NCI-H82 (cell line): ENCODE measurements at regions not wholly inside any gene's neighbourhood (a gene's known extent, or its start where the extent isn't known, plus 50 kb on each side); places are given as distances from the start of the nearest gene placed in this dataset.
"Not testable (repeated sequence)": the region's sequence is repeated elsewhere in the genome, so short reads cannot be mapped to it uniquely, and the experiment has no call there.

Source experiments
- DNase-seq: peaks from one replicate; lab custom pipeline; 2025; lab: John Stamatoyannopoulos, UW

DNA sequence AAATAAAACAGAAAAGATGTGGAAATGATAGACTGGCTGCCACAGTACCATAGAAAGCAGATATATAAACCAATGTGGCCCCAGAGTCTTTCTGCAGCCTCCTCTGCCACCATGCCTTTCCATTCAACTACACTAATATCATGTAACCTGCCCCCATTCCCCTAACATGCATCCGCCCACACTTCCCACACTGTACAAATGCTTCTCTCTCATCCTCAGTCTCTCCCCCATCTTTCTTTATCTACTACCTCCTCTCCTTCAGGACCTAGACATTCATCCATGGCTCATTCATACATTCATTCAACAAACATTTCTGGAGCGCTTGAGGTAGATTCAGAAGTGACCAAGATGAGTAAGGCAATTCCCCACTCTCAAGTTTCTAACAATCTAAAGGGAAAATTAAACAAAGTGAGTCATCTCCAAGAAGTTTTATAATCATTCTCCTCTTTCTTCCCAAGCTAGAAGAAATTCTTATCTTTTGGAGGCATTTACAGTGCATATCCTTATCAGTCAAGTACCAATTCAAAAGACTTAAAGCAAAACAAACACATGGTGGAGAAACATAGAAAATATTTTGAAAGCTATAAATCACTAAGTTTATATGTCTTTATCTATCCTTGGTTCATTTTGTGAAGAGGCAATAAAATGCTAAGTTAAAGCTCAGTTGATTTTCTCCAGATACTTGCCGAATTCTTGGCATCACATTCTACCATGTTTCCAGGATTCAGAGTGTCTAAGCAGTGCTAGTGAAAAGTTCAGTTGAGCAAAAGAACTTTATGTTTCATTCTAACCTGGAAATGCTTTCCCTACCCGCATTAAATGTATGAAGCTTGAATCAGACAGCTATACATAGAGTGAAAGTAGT lies 70.5 kb upstream of the FRMD6 start:
- no peak for DNase-seq

DNA sequence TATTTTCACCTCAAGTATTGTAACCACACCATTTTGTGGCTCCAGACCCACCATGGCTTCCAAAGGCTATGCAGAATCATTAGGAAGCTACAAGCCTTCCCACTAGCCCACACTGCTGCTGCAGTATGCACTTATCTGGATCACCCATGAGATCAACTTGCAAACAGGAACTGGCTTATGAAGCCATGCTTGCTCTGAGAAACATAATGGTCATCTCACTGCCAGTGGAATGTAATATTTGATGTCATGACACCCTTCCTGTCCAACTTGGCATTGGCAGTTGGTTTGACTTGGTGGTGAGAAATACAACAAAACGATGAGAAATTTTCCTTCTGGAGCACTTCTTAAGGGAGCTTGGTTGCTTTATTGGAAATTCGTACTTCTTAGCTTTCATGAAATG lies 69.3 kb upstream of the FRMD6 start:
- no peak for DNase-seq

DNA sequence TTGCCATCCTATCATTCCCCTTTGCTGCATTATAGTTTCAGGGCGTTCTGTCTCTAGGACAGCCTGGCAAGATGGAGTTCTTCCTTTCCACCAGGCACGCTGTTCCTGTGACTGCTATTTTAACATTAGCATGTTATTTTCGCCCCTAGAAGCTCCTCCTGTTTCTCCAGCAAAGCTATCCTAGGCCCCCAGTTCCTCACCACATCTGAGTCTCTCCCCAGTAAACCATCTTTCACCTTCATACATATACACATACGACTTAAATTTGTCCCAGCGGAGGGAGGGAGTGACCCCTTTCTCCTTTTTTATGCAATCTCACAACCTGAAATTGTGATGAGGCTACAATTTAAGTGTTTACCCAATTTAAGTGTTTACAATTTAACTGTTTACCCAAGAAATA lies 66.7 kb upstream of the FRMD6 start:
- no peak for DNase-seq

DNA sequence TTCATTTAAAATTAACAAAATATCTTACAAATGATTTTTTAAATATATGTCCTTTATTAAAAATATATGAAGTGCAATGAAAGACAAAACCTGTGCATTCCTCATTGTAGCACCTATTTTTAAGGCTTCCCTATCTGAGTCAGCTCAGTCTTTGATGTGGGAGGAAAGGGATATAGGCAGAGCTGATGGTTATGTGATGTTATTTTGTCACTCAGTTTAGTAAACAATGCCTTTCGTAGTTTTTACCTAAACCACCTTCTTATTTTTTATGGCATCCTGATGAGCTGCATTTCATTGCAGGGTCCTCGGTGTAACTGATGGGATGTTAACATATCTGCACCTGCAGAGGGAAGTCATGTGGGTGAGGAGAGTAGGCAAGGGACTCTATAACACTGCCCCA lies 58.9 kb upstream of the FRMD6 start:
- DNase-seq, result no peak

DNA sequence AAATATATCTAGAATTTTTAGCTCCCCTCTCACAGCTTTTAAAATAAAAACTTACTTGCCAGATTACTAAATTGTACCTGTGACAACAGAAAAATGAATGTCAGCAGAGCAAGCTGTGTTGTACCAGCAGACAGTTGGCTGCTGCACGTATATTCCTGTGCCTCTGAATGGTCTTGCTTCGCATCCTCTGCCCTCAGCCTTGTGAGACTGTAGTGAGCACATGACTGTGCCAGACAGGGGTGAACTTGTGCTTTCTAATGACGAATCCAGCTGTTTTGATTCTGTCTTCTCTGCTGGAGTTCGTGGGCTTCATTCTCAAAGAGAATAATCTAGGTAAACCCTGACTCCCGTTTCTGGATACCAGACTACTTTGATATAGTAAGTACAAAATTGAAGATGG lies 58.3 kb upstream of the FRMD6 start:
- no peak for DNase-seq

DNA sequence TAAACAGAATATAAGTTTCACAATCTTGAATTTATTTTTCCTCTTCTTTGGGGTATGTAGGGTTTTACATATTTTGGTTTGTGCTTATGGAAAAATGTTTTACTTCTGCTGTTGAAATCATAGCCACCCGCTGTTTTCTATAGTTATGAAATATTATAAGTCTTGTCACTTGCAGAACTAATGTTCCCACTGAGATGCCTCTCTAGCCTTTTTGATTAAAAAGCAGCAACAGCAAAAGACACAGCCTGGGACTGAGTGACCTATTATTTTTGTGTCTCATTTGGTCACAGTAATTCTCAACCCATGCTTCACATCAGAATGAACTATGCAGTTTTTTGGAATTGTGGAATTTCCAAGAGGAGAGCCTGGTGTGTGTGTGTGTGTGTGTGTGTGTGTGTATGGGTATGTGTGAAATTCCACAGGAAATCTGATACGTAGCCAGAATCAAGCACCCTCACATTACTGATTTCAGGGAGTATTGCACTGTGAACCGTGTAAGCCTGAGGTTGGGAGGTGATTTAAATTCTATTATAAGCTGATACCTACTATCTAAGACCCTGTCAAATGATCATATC lies 55.7 kb upstream of the FRMD6 start:
- no peak for DNase-seq

DNA sequence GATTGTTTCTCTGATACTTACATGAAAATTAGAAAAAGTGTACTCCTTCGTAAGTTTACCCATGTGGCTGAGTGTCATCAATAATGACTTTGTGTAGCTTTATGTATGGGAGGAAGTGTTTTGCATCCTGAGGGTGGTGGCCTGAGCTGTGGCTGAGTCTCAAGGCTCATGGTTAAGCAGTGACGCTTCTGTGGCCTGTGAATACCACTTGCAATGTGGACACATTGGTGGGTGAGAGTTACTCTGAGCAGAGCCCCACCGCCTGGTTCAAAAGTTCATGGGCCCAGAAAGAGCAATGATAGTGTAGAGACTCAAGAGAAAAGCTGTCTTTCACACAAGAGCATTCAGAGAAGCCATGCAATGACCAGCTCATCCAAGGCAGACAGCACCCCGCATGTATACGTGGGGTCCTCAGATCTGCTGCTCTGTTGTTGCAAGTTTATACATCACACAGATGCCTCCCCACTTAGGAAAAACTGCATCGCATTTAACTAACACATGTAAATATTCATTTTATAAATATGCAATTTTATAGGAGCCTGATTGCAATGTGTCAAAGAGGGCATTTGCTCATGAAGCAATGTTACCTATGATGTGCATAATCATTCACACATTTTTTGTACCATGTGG lies 55.1 kb upstream of the FRMD6 start:
- no peak for DNase-seq

DNA sequence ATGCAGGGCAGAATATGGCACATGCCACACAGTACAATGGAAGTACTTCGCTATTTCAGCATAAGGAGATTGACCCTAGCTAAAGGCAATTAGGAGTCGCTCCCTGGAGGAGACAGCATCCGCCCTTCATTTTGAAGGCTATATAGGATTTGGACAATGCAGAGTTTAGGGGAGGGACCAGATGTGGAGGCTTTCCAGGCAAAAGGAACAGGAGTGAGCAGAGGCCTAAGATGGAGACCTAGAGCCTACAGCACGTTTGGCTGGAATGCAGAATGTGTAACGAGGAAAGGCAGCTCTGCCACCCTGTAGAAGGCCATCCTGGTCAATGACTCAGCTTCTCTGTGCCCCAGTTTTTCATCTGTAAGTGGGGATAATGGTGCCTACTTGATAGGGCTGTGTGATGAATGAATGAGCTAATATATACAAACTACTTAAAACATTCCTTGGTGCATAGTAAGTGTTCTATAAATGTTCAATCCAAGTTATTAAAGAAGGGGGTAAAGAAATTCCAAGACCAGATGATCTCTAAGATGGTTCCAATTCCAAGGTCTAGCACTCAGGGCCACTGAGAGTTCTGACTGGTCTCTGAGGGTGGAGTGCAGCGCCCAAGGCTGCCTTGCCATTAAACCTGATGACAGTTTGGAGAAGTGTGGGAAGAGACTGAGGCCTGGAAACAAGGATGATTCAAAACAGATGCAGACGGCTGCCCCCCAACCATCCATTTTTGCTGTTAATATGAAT lies 54.3 kb upstream of the FRMD6 start:
- no peak for DNase-seq

DNA sequence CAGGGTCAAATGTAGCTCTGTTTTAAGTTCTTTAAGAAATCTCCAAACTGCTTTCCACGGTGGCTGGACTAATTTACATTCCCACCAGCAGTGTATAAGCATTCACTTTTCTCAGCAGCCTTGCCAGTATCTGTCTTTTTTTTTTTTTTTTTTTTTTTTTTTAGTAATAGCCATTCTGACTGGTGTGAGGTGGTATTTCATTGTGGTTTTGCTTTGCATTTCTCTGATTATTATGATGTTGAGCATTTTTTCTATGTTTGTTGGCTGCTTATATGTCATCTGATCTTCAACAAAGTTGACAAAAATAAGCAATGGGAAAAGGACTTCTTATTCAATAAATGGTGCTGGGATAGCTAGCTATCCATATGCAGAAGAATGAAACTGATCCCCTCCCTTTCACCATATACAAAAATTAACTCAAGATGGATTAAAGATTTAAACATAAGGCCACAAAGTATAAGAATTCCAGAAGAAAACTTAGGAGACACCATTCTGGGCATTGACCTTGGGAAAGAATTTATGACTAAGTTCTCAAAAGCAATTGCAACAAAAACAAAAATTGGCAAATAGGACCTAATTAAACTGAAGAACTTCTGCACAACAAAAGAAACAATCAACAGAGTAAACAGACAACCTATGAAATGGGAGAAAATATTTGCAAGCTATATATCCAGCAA lies 52.6 kb upstream of the FRMD6 start:
- not testable (repeated sequence) for DNase-seq

DNA sequence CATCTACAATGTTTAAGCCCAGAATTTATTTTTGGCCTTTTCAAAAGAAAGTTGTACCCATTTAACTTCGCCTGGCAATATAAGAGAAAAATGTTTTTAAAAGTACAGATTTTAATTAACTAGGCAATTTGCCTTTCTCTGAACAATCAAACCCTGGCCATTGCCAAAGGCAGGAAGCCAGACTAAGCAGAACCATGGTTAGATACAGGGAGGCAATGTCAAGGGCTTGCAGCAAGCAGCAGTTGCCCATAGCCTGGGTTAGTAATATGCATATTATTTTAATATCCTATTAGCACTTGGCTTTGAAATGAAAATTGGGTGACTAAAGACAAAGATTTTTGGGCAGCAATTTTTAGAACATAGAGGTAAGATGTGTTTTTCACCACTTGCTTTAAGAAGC lies 51.1 kb upstream of the FRMD6 start:
- no peak for DNase-seq
